Upper lobe of left lung (tissue), 6 donors: ENCODE measurements at regions not wholly inside any gene's neighbourhood (a gene's known extent, or its start where the extent isn't known, plus 50 kb on each side); places are given as distances from the start of the nearest gene placed in this dataset.

Experiments used
- ATAC-seq, 2 donors: fragments of 200-7000 bp; cut with Tn5 transposase; one replicate each; pipeline ENCODE4 v1.9.1; 2022; ENCODE audit warnings: mild to moderate bottlenecking in 2 of 2, moderate library complexity in 2 of 2; ENCODE audit not compliant: low FRiP score in 2 of 2
- DNase-seq, 2 donors: peaks; one replicate each; pipeline ENCODE4 v3.0.0-alpha.2; 2019 to 2020
- H3K27ac ChIP-seq, 4 donors: fragments of 200-600 bp; sonication (generic); one replicate each; pipeline ENCODE4 v1.5.1; 2016 to 2019
- H3K27me3 ChIP-seq, 4 donors: fragments of 200-600 bp; sonication (generic); one replicate each; pipeline ENCODE4 v1.5.1; 2017 to 2019
- H3K36me3 ChIP-seq, 4 donors: fragments of 200-600 bp; sonication (generic); one replicate each; pipeline ENCODE4 v1.5.1; 2016 to 2019
- H3K4me1 ChIP-seq, 4 donors: fragments of 200-600 bp; sonication (generic); one replicate each; pipeline ENCODE4 v1.5.1; 2018 to 2019
- H3K4me3 ChIP-seq, 4 donors: fragments of 200-600 bp; sonication (generic); one replicate each; pipeline ENCODE4 v1.5.1; 2017 to 2019; ENCODE audit warnings: mild to moderate bottlenecking in 2 of 4, moderate library complexity in 1 of 4
- H3K9me3 ChIP-seq, 4 donors: fragments of 200-600 bp; sonication (generic); one replicate each; pipeline ENCODE4 v1.5.1; 2018 to 2019
- EP300 ChIP-seq, 4 donors: sonication (generic); formaldehyde crosslinking; IDR thresholded peaks; one replicate each; pipeline ENCODE4 v1.5.1; 2017; ENCODE audit warnings: antibody characterized with exemption in 4 of 4, control low read depth in 2 of 4
- POLR2A ChIP-seq, 4 donors: fragments of 450-650 bp; IDR thresholded peaks; one replicate each; pipeline ENCODE4 v1.5.1; 2016 to 2017; ENCODE audit warnings: antibody characterized with exemption in 4 of 4, mild to moderate bottlenecking in 2 of 4
- POLR2AphosphoS5 ChIP-seq, 2 donors: sonication (generic); formaldehyde crosslinking; IDR thresholded peaks; one replicate each; pipeline ENCODE4 v1.5.1; 2017; ENCODE audit warnings: antibody characterized with exemption in 2 of 2
- WGBS, 2 donors: methylation state at CpG; one replicate each; pipeline ENCODE4 v1.1.5; 2017 to 2018; 5-methylcytosine and 5-hydroxymethylcytosine counted together
- TF ChIP-seq, protein P1 (sequence below), 6 experiments: fragments of 450-650 bp in 4 of 6; fragments of 200-600 bp in 2 of 6; sonication (generic) in 2 of 6; IDR thresholded peaks; one replicate each; pipeline ENCODE4 v1.5.1; 2016 to 2019; ENCODE audit warnings: antibody characterized with exemption in 6 of 6
- donor health status: DM: no; HTN: no; CAD: no; lungs with moderate emphysema.
- donor health status: DM: no; HTN: yes; CAD: no; lungs with severe emphysema.

DNA sequence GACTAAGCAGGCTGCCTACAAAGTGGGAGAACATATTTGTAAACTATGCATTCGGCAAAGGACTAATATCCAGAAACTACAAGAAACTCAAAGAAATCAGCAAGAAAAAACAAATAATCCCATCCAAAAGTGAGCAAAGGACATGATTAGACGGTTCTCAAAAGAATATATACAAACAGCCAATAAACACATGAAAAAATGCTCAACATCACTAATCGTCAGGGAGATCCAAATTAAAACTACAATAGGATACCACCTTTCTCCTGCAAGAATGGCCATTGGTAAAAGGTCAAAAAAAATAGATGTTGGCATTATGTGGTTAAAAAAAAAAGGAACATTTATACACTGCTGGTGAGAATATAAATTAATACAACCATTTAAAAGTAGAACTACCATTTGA, 259.6 kb upstream of the SLITRK3 start:
- Histone ChIP-seq H3K4me3 (no peak overlapping the region), H3K4me1 (no peaks in the 10 kb centered on the region), H3K27me3 (no peaks in the 10 kb centered on the region), H3K36me3 (no peaks in the 10 kb centered on the region), H3K27ac (no peak overlapping the region), H3K9me3 (no peaks in the 10 kb centered on the region)
- TF ChIP-seq POLR2A (IDR thresholded peaks at IDR 0.05) = no peak
- TF ChIP-seq, protein P1, sequence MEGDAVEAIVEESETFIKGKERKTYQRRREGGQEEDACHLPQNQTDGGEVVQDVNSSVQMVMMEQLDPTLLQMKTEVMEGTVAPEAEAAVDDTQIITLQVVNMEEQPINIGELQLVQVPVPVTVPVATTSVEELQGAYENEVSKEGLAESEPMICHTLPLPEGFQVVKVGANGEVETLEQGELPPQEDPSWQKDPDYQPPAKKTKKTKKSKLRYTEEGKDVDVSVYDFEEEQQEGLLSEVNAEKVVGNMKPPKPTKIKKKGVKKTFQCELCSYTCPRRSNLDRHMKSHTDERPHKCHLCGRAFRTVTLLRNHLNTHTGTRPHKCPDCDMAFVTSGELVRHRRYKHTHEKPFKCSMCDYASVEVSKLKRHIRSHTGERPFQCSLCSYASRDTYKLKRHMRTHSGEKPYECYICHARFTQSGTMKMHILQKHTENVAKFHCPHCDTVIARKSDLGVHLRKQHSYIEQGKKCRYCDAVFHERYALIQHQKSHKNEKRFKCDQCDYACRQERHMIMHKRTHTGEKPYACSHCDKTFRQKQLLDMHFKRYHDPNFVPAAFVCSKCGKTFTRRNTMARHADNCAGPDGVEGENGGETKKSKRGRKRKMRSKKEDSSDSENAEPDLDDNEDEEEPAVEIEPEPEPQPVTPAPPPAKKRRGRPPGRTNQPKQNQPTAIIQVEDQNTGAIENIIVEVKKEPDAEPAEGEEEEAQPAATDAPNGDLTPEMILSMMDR (IDR thresholded peaks at IDR 0.05) = no peak
- TF ChIP-seq EP300 (IDR thresholded peaks at IDR 0.05) = no peak
- TF ChIP-seq POLR2AphosphoS5 (IDR thresholded peaks at IDR 0.05) = no peak
- ATAC-seq (no peak), DNase-seq (no peak)
- 80 to 84% methylated on average over 3 of the region's 3 CpGs for WGBS, 2 donors

DNA sequence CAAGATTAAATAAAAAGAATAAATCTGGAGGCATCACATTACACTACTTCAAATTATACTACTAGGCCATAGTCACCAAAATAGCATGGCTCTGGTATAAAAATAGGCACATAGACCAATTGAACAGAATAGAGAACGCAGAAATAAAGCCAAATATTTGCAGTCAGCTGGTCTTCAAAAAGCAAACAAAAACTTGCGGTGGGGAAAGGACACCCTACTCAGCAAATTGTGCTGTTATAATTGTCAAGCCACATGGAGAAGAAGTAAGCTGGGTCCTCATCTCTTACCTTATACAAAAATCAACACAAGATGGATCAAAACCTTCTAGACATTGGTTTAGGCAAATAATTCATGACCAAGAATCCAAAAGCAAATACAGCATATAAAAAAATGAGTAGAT, 259.2 kb upstream of the SLITRK3 start:
- H3K27ac ChIP-seq = no peak overlapping the region
- no peaks in the 10 kb centered on the region for H3K4me1 ChIP-seq
- TF ChIP-seq, protein P1 (IDR thresholded peaks at IDR 0.05) = no peak
- no peak for TF ChIP-seq POLR2AphosphoS5 (IDR thresholded peaks at IDR 0.05)
- no peak for TF ChIP-seq EP300 (IDR thresholded peaks at IDR 0.05)
- no peaks in the 10 kb centered on the region for H3K9me3 ChIP-seq
- no peaks in the 10 kb centered on the region for H3K27me3 ChIP-seq
- WGBS, 2 donors = 70 to 76% methylated on average over 2 of the region's 2 CpGs
- ATAC-seq (no peak), DNase-seq (no peak)
- H3K36me3 ChIP-seq = no peaks in the 10 kb centered on the region
- no peak overlapping the region for H3K4me3 ChIP-seq

DNA sequence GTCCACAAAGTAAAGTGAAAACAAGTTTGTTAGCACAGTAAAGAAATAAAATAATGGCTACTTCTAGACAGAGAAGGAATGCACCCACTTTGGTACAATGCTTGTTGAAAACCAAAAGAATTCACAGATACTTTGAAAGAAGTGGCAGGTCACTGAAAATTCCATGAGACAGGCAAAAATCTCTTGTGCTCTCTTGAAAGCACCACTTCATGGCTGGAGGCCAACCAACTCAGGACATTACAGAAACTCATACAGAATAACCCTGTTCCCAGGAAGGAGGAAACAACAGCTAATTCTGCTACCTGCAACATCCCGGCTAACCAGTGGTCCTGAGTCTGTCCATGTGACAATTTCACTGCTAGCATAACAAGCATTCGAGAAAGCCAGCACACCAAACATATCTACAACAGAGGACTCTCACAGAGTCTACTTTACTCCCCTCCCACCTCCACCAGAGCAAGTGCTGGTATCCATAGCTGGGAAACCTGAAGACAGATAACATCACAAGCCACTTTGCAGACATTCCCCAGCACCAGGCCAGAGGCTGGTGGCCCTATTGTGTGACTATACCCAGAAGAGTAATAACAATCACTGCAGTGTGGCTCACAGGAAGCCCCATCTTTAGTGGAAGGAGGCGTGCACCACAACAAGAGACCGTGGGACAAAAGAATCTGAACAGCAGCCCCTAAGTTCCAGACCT, 255.3 kb upstream of the SLITRK3 start:
- ATAC-seq = no peak
- 58 to 68% methylated on average over 3 to 4 of the region's 4 CpGs for WGBS, 2 donors

DNA sequence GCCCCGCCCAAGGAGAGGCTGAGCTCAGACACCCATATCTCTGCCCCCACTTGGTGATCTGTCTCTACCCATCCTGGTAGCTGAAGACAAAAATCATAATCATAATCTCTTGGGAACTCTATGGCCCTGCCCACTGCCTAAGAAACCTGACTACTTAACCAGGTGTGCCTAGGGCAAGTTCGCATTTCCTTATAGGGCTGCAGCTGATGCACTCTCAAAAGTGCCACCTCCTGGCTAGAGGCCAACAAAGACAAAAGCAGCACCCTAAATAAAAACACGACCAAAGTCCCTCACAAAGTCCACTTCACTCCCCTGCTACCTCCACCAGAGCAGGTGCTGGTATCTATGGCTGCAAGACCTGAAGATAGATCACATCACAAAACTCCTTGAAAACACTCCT, 250.4 kb upstream of the SLITRK3 start:
- ATAC-seq (no peak), DNase-seq (no peak)
- 29 to 86% methylated on average over 1 to 3 of the region's 3 CpGs for WGBS, 2 donors
- no peak for TF ChIP-seq EP300 (IDR thresholded peaks at IDR 0.05)
- no peak for TF ChIP-seq POLR2AphosphoS5 (IDR thresholded peaks at IDR 0.05)
- no peak for TF ChIP-seq POLR2A (IDR thresholded peaks at IDR 0.05)
- TF ChIP-seq, protein P1 (IDR thresholded peaks at IDR 0.05) = no peak
- no peak overlapping the region for H3K4me3 ChIP-seq
- no peak overlapping the region for H3K27ac ChIP-seq
- H3K36me3 ChIP-seq = no peaks in the 10 kb centered on the region
- no peaks in the 10 kb centered on the region for H3K27me3 ChIP-seq
- no peaks in the 10 kb centered on the region for H3K9me3 ChIP-seq
- H3K4me1 ChIP-seq = no peaks in the 10 kb centered on the region

More for the DNA sequence above, 255.3 kb upstream of the SLITRK3 start:
- no peaks in the 10 kb centered on the region for H3K9me3 ChIP-seq
- no peaks in the 10 kb centered on the region for H3K27me3 ChIP-seq
- no peaks in the 10 kb centered on the region for H3K36me3 ChIP-seq
- no peaks in the 10 kb centered on the region for H3K4me1 ChIP-seq
- TF ChIP-seq, protein P1 (IDR thresholded peaks at IDR 0.05) = no peak
- TF ChIP-seq EP300 (IDR thresholded peaks at IDR 0.05) (no peak), POLR2AphosphoS5 (IDR thresholded peaks at IDR 0.05) (no peak), POLR2A (IDR thresholded peaks at IDR 0.05) (no peak)
- no peak overlapping the region for H3K4me3 ChIP-seq
- H3K27ac ChIP-seq = no peak overlapping the region
- no peak for DNase-seq

GRCh38 chr3:165444745-165445144, 248.6 kb upstream of the SLITRK3 start:
- Histone ChIP-seq H3K9me3 (no peaks in the 10 kb centered on the region), H3K4me1 (no peaks in the 10 kb centered on the region), H3K36me3 (no peaks in the 10 kb centered on the region), H3K4me3 (no peak overlapping the region), H3K27me3 (no peaks in the 10 kb centered on the region), H3K27ac (no peak overlapping the region)
- WGBS, 2 donors = 68 to 91% methylated on average over 4 of the region's 4 CpGs
- ATAC-seq (no peak), DNase-seq (no peak)
- TF ChIP-seq POLR2A (IDR thresholded peaks at IDR 0.05) = no peak
- no peak for TF ChIP-seq EP300 (IDR thresholded peaks at IDR 0.05)
- no peak for TF ChIP-seq POLR2AphosphoS5 (IDR thresholded peaks at IDR 0.05)
- TF ChIP-seq, protein P1 (IDR thresholded peaks at IDR 0.05) = no peak
